Astrocyte (in vitro differentiated cells and primary cell): ENCODE measurements at regions not wholly inside any gene's neighbourhood (a gene's known extent, or its start where the extent isn't known, plus 50 kb on each side); places are given as distances from the start of the nearest gene placed in this dataset.

Experiments
- EZH2 ChIP-seq: IDR thresholded peaks from 2 replicates; pipeline ENCODE4 v1.6.1; 2012; ENCODE audit warnings: mild to moderate bottlenecking, low read length, inconsistent platforms; ENCODE audit not compliant: insufficient read depth
- TF ChIP-seq, protein P1 (sequence below): IDR thresholded peaks from 2 replicates; pipeline ENCODE4 v1.5.1; 2011; ENCODE audit warnings: low read depth, mild to moderate bottlenecking, inconsistent platforms, low read length, moderate library complexity; ENCODE audit not compliant: insufficient read depth

DNA sequence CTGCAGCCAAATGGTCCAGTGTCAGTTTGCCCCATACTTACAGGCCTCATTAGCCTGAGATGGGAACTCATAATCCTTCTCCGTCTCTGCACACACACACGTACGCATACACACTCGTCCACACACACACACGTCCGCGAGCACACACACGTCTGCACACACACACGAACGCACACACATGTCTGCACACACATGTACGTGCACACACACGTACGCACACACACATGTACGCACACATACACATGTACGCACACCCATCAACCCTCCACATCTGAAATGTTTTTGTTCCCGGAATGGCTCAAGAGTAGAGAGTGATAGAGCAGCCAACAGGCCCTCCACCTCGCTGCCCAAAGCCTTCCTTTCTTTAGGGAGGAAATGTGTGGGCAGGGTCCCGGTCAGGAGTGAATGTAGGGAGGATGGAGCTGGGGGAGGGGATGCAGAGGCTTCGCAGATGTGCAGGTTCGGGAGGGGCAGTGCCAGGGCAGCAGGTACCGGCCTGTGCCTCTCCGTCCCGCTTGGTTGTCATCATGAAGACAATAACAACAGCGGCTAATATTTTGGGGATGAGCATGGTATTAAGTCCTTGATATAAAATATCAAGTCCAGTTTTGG is 52.7 kb downstream of the PTGR3 start:
- TF ChIP-seq EZH2 = no peak
- TF ChIP-seq, protein P1, sequence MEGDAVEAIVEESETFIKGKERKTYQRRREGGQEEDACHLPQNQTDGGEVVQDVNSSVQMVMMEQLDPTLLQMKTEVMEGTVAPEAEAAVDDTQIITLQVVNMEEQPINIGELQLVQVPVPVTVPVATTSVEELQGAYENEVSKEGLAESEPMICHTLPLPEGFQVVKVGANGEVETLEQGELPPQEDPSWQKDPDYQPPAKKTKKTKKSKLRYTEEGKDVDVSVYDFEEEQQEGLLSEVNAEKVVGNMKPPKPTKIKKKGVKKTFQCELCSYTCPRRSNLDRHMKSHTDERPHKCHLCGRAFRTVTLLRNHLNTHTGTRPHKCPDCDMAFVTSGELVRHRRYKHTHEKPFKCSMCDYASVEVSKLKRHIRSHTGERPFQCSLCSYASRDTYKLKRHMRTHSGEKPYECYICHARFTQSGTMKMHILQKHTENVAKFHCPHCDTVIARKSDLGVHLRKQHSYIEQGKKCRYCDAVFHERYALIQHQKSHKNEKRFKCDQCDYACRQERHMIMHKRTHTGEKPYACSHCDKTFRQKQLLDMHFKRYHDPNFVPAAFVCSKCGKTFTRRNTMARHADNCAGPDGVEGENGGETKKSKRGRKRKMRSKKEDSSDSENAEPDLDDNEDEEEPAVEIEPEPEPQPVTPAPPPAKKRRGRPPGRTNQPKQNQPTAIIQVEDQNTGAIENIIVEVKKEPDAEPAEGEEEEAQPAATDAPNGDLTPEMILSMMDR = no peak
